ENCODE measurements at regions not wholly inside any gene's neighbourhood (a gene's known extent, or its start where the extent isn't known, plus 50 kb on each side); places are given as distances from the start of the nearest gene placed in this dataset.
"Not testable (repeated sequence)": the region's sequence is repeated elsewhere in the genome, so short reads cannot be mapped to it uniquely, and the experiment has no call there.

DNA sequence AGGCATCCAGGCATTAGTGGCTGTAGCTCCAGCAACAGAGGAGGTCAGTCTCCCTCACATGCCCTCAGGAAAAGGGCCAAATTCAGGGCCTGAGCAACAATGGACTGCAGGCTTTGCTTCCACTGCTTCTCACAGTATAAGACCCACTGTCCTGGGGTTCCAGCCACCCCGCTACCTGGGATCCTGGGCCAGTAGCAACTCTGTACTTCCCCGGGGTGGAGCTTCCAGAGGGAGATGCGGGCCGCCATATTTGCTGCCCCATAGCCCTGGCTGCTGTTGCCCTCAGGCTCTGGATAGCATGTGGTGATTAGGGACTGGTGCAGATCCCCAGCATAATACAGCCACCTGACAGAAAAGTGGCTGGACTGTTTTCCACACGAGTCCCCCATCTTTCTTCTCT, 201.1 kb upstream of the POGK start:
- TF ChIP-seq, protein P1, sequence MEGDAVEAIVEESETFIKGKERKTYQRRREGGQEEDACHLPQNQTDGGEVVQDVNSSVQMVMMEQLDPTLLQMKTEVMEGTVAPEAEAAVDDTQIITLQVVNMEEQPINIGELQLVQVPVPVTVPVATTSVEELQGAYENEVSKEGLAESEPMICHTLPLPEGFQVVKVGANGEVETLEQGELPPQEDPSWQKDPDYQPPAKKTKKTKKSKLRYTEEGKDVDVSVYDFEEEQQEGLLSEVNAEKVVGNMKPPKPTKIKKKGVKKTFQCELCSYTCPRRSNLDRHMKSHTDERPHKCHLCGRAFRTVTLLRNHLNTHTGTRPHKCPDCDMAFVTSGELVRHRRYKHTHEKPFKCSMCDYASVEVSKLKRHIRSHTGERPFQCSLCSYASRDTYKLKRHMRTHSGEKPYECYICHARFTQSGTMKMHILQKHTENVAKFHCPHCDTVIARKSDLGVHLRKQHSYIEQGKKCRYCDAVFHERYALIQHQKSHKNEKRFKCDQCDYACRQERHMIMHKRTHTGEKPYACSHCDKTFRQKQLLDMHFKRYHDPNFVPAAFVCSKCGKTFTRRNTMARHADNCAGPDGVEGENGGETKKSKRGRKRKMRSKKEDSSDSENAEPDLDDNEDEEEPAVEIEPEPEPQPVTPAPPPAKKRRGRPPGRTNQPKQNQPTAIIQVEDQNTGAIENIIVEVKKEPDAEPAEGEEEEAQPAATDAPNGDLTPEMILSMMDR (IDR thresholded peaks at IDR 0.05), result no peak
- ATAC-seq, result no peak
- H3K9me3 ChIP-seq, result no peaks in the 10 kb centered on the region
- intact Hi-C loops (cut with DNase I), result no loop called here
- no peaks in the 10 kb centered on the region for H3K27me3 ChIP-seq
- DNase-seq, result peak in 1 of 4 donors; percentile 54
- no peaks in the 10 kb centered on the region for H3K36me3 ChIP-seq
- no peak overlapping the region for H3K4me3 ChIP-seq
- no peak overlapping the region for H3K27ac ChIP-seq
- H3K4me1 ChIP-seq, result no peaks in the 10 kb centered on the region

DNA sequence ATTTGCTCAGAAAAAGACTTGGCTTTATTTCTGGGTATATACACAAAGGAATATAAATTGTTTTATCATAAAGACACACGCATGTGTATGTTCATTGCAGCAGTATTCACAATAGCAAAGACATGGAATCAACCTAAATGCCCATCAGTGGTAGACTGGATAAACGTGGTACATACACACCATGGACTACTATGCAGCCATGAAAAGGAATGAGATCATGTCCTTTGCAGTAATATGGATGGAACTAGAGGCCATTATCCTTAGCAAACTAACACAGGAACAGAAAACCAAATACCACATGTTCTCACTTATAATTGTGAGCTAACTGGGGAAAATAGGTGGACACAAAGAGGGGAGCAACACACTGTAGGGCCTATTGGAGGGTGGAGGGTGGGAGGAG, 182.0 kb upstream of the POGK start:
- H3K4me3 ChIP-seq; H3K4me1 ChIP-seq; intact Hi-C loops (cut with DNase I); H3K27me3 ChIP-seq; ATAC-seq; H3K27ac ChIP-seq; DNase-seq; H3K9me3 ChIP-seq; H3K36me3 ChIP-seq: not testable (repeated sequence)

DNA sequence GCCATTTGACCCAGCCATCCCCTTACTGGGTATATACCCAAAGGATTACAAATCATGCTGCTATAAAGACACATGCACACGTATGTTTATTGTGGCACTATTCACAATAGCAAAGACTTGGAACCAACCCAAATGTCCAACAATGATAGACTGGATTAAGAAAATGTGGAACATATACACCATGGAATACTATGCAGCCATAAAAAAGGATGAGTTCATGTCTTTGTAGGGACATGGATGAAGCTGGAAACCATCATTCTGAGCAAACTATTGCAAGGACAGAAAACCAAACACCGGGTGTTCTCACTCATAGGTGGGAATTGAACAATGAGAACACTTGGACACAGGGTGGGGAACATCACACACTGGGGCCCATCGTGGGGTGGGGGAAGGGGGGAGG, 172.5 kb upstream of the POGK start:
- H3K4me3 ChIP-seq; H3K27me3 ChIP-seq; intact Hi-C loops (cut with DNase I); ATAC-seq; H3K27ac ChIP-seq; DNase-seq; H3K9me3 ChIP-seq; H3K4me1 ChIP-seq; H3K36me3 ChIP-seq: not testable (repeated sequence)

DNA sequence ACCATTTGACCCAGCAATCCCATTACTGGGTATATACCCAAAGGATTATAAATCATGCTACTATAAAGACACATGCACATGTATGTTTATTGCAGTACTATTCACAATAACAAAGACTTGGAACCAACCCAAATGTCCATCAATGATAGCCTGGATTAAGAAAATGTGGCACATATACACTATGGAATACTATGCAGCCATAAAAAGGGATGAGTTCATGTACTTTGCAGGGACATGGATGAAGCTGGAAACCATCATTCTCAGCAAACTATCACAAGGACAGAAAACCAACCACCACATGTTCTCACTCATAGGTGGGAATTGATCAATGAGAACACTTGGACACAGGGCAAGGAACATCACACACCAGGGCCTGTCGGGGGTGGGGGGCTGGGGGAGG, 171.7 kb upstream of the POGK start:
- H3K4me1 ChIP-seq; H3K4me3 ChIP-seq; H3K36me3 ChIP-seq; intact Hi-C loops (cut with DNase I); ATAC-seq; H3K27ac ChIP-seq; H3K9me3 ChIP-seq; H3K27me3 ChIP-seq; DNase-seq: not testable (repeated sequence)

DNA sequence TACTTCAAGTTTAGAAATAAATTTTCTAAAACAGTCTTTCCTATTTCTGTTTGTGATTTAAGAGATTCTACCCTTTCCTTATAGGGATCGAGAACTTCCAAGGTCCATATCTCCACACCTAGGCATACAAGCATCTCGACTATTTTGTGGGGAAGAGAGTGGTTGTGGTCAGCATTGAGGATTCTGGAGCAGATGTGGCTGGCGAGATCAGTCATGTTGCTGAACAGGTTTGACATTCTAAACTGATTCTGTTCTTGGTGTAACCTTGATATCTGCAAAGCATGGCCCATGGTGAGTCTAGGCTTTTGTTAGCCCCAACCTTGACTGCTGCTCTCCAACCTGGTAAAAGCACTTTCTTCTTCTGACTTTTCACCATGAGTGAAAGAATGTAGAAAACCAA, 167.6 kb upstream of the POGK start:
- ATAC-seq (no peak), DNase-seq (no peak)
- TF ChIP-seq, protein P1 (IDR thresholded peaks at IDR 0.05), result no peak
- H3K27ac ChIP-seq, result no peak overlapping the region
- no peak overlapping the region for H3K4me3 ChIP-seq
- H3K36me3 ChIP-seq, result no peaks in the 10 kb centered on the region
- H3K9me3 ChIP-seq, result no peaks in the 10 kb centered on the region
- intact Hi-C loops (cut with DNase I), result no loop called here
- no peaks in the 10 kb centered on the region for H3K4me1 ChIP-seq
- no peaks in the 10 kb centered on the region for H3K27me3 ChIP-seq

DNA sequence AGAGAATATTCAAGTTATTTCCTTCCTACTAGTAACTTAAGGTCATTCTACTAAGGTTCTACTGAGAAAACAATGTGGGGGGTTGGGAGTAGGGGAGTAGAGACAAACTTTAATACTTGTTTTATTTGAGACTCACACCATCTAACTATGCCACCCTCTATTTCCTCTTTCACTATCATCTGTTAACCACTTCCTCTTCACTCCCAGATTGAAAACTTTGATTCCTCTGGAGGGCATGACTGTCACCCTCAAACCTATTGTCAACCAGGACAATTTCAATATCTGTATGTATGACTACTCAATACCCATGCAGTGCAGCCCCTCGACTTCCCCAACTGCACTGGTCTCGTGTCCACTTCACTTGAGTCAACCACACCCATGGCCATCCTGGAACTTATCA, 165.6 kb upstream of the POGK start:
- H3K4me3 ChIP-seq, result no peak overlapping the region
- intact Hi-C loops (cut with DNase I), result no loop called here
- DNase-seq, result no peak
- TF ChIP-seq, protein P1 (IDR thresholded peaks at IDR 0.05), result no peak
- no peaks in the 10 kb centered on the region for H3K27me3 ChIP-seq
- H3K9me3 ChIP-seq, result no peaks in the 10 kb centered on the region
- no peaks in the 10 kb centered on the region for H3K4me1 ChIP-seq
- ATAC-seq, result no peak
- H3K27ac ChIP-seq, result no peak overlapping the region
- H3K36me3 ChIP-seq, result no peaks in the 10 kb centered on the region

DNA sequence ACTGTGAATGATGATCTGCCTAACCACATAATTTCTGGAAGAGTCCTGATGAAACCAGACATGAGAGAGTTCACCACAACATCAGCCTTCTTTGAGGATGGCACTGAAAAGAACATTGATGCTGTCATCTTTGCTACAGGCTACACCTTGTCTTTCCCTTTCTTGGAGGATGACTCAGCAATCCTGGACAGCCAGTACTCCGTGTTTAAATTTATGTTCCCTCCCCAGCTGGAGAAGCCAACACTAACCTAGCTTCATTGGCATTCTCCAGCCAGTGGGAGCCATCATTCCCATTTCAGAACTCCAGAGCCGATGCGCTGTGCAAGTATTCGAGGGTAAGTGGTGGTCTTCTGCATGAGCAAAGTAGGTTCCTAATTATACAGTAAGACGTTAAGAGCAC, 164.1 kb upstream of the POGK start:
- Histone ChIP-seq H3K27ac (no peak overlapping the region), H3K4me3 (no peak overlapping the region), H3K36me3 (no peaks in the 10 kb centered on the region), H3K9me3 (no peaks in the 10 kb centered on the region), H3K4me1 (no peaks in the 10 kb centered on the region), H3K27me3 (no peaks in the 10 kb centered on the region)
- intact Hi-C loops (cut with DNase I), result no loop called here
- DNase-seq (no peak), ATAC-seq (no peak)
- TF ChIP-seq, protein P1 (IDR thresholded peaks at IDR 0.05), result no peak
